Prostate gland (tissue), 2 donors: ENCODE measurements at regions not wholly inside any gene's neighbourhood (a gene's known extent, or its start where the extent isn't known, plus 50 kb on each side); places are given as distances from the start of the nearest gene placed in this dataset.

ENCODE experiments used
- POLR2A ChIP-seq: fragments of 450-650 bp; IDR thresholded peaks from one replicate; pipeline ENCODE4 v1.6.1; 2016; ENCODE audit warnings: antibody characterized with exemption, mild to moderate bottlenecking
- POLR2AphosphoS5 ChIP-seq: sonication (generic); formaldehyde crosslinking; IDR thresholded peaks from one replicate; pipeline ENCODE4 v1.6.1; 2017; ENCODE audit warnings: antibody characterized with exemption
- TF ChIP-seq, protein P1 (sequence below), 4 experiments: fragments of 200-600 bp in 2 of 4; fragments of 450-650 bp in 2 of 4; sonication (generic) in 2 of 4; IDR thresholded peaks; 1 replicate in 3 of 4; 2 replicates in 1 of 4; pipeline ENCODE4 v1.5.1; 2016 to 2019; ENCODE audit warnings: antibody characterized with exemption in 4 of 4, mild to moderate bottlenecking in 2 of 4, moderate library complexity in 2 of 4

GRCh38 chr5:50595199-50595598 lies 71.2 kb upstream of the PARP8 start:
- TF ChIP-seq, protein P1, sequence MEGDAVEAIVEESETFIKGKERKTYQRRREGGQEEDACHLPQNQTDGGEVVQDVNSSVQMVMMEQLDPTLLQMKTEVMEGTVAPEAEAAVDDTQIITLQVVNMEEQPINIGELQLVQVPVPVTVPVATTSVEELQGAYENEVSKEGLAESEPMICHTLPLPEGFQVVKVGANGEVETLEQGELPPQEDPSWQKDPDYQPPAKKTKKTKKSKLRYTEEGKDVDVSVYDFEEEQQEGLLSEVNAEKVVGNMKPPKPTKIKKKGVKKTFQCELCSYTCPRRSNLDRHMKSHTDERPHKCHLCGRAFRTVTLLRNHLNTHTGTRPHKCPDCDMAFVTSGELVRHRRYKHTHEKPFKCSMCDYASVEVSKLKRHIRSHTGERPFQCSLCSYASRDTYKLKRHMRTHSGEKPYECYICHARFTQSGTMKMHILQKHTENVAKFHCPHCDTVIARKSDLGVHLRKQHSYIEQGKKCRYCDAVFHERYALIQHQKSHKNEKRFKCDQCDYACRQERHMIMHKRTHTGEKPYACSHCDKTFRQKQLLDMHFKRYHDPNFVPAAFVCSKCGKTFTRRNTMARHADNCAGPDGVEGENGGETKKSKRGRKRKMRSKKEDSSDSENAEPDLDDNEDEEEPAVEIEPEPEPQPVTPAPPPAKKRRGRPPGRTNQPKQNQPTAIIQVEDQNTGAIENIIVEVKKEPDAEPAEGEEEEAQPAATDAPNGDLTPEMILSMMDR (IDR thresholded peaks at IDR 0.05) = no peak
- no peak for TF ChIP-seq POLR2A
- no peak for TF ChIP-seq POLR2AphosphoS5
